HG03139 (cell line): ENCODE measurements at regions not wholly inside any gene's neighbourhood (a gene's known extent, or its start where the extent isn't known, plus 50 kb on each side); places are given as distances from the start of the nearest gene placed in this dataset.

Experiments used
- ATAC-seq: cut with Tn5 transposase; IDR thresholded peaks from one replicate; pipeline ENCODE4 v1.9.1; 2021; ENCODE audit not compliant: unreplicated experiment

DNA sequence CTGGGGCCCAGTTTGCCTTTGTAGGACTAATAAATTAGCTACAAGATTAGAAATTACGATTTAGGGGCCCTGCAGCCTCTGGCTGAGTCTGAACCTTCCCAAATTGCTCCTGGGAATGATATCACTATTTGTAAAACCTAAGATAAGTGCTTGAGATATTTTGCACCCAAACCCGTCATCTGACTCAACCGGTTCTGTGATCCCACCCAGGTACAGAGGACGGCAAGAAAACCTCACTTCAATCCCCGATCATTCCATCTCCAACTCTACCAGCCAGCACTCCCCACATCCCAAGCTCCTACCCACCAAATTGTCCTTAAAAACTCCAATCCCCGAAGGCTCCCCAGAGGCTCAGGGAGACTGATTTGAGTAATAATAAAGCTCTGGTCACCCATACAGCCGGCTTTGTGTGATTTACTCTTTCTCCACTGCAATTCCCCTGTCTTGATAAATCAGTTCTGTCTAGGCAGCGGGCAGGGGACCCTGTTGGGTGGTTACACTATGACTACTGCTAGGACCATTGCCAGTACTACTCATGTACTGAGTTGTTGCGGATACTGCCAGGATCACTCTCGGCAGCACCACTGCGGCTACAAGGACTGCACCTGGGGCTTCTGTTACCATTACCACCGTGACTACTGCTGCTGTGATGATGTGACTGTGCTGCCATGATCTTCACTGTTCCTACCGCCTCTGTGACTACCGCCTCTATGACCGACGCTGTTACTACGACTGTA is 73.1 kb downstream of the IRF8 start:
- no peak for ATAC-seq

DNA sequence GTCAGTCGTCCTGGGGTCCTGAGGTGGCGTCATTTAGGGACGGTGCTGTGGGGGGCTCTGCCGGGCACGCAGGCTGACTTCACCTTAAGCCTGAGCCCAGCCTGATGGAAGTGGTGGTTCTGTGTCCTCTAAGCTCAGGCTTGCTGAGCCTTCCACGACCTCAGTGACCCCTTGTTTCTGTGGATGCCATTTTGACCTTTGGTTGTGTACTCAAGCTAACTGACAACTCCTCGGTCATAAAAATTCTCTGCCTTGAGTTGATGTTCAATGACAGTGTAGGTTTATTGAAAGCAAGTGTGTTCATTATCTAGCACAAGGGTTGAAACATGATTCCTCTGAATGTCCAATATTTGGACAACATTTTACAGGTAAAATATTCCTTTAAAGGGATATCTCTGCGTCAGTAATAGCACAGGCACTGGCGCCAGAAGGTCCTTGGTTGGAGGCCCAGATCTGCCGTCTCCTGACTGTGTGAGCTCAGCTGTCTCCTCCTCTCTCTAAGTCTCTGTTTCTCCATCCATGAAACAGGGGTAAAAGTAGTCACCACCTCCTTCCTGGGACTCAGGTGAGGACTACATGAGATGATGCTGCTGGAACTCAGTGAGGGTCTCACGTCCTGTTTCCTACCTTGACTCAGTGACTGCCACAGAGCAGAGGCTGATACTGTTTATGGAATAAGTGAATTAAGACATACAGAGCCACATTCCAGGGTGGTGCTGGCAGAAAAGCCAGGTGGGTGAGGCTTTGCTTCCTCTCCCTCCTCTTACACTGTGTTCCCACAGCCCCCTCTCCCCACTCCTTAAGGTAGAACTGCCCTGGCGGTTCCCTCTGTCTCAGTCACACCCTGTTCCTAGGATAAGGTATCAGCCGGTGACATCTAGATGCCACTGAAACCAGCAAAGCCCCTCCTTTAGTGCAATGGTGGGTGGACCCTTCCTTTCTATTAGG is 75.7 kb downstream of the IRF8 start:
- ATAC-seq: no peak

DNA sequence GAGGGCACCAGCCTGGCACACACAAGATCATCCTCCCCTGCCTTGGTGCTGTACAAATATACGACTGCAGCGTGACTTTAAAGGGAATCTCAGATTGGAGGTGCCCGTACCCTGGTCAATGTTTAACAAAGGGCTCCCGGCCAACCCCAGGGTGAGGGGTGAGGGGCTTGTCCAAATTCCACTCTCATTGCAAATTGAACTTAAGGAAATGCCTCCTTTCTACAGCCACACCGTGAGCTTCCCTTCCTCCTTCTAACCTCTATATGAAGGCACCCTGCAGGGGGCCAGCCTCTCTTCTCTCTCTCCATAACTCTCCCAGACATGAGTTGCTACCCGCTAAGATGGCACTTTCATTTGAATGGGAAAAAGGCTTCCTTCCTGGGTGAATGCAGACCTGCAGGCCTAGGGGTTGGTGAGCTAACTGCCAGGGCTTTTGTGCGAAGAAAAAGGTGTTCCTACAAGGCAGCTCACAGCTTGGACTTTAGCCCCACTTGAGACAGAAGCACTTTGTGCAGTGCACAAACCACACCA is 76.6 kb downstream of the IRF8 start:
- no peak for ATAC-seq

DNA sequence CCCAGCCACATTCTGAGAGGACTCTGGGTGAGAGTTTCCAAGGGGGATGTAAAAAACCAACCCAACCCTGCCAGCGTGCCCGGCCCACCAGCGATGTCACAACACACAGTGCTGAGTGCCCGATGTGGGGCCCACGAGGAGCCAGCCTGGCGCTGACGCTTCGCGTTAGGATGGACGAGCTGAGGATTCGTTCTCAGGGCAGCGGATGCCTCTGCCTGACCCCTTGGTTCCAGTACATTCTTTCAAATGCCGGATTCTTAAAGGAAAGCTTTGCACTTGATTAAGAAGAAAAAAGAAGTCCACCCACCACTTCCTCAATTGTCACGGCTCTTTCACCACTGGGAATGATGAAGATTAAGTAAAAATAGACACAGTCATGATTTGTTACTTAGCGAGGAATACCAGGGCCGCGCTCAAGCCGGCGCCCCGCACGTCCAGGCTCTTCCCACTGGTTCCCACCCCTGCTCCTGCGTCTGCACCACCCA is 79.4 kb downstream of the IRF8 start:
- ATAC-seq: no peak

DNA sequence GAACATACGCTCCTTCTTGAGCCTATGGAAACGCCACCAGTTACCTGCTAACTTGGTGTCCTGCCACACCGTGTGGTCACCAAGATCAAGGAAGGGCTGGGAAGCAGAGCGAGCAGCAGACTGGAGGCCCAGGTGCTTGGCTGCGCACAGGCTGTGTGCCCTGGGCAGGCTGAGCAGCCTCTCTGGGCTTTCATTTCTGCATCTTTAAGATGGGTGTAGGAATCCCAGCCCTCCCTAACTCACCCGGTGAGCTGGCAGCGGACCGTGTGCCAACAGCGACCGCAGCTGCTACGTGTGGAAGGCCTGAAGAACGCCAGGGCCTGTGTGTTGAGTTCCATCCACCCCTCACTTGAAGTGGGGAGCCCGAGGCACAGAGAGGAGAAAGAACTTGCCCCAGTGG is 80.0 kb downstream of the IRF8 start:
- ATAC-seq: no peak

DNA sequence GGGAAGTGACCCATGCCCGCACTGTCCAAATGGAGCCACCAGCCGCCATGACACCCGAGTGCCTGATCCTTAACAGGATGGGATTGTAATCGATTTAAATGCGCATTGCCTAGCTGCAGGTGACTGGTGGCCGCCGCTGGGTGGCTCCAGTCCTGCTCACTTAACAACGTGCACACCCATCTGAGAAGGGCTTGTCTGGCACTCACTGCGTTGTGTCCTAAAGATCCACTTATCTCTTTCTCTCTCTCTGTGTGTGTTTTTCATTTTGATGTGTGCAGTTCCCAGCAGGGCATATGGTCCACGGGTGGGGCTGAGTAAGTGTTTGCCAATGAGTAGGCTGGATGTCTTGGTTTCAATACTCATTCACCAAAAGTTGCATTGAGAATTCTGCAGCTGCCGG is 80.6 kb downstream of the IRF8 start:
- no peak for ATAC-seq

DNA sequence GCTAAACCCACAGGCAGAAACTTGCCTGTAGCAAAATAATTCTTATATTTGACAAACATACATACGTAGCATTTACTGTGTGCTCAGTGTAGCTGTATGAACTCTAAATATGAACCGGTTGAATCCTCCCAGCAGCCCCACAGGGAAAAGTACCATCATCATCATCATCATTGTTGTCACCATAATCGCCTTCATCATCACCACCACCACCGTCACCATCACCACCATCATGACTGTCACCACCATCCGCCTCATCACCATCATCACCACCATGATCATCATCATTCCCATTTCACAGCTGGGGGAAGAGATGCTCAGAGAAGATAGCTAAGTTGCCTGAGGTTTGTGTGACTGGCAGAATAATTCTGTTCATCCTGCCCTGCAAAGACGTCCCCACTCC is 81.7 kb downstream of the IRF8 start:
- ATAC-seq: no peak

DNA sequence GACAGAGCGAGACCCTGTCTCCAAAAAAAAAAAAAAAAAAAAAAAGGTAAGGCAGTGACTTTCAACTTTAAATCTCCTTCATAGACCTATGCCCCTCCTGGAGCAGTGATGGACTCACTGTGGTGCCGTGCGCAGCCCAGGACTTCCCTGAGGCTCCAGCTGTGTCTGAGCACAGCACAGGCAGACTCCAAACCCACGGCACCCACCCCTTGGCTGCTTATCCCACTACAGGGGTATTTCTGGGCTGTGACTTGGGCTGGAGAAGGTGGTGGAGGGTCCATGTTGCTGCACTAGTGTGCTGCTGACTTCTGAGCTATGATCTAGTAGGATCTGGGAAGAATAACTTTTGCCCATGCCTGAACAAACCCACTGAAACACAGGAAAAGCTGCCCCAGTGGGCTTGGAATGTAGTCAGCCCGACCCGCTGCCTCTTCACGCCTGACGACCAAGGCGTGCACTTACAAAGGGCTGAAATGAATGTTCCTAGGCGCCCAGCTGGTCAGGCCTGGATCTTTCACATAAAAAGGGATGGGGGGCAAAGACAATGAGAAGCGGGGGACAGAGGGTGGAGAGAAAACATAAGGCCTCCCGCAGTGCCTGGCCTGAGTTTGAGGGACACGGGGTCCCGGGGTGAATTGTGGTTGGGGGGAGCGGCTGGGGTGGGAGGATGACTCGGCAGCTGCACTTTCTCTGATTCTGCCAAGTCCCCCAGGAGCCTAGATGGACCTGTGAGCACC is 83.0 kb downstream of the IRF8 start:
- ATAC-seq: no peak

DNA sequence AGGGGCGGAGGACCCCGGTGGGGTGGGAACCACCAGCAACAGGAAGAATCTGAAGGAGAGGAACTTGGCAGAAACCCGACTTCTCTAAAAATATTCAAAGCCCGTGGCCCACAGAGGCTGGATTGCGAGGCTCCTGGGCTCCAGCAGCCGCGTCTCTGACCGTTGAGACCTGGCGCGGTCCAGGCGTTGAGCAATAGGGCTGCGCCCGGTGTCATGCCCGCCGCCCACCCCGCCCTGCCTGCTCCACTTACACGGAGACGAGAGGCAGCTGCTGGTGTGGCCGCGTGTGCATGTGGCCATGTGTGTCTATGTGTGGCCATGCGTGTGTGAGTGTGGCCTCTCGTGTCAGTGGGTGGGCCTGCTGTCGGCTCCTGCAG is 83.6 kb downstream of the IRF8 start:
- no peak for ATAC-seq

DNA sequence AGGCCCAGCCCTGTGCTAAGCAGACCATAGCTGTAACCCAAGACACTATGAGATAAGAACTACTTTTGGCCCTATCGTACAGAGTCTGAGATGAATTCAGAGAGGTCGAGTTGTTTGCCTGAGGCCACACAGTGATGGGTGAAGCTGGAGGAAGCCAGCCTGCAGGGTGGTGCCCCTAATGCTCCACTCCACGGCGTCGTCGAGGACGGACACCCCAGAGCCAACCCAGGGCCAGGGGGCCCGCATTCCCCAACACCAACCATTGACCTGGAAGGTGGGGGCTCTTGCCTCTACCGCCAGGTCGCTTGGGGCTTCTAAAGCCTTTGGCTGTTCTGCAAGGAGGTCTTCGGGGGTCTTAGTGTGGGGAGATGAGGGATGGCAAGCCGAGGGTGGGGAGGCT is 84.1 kb downstream of the IRF8 start:
- no peak for ATAC-seq

DNA sequence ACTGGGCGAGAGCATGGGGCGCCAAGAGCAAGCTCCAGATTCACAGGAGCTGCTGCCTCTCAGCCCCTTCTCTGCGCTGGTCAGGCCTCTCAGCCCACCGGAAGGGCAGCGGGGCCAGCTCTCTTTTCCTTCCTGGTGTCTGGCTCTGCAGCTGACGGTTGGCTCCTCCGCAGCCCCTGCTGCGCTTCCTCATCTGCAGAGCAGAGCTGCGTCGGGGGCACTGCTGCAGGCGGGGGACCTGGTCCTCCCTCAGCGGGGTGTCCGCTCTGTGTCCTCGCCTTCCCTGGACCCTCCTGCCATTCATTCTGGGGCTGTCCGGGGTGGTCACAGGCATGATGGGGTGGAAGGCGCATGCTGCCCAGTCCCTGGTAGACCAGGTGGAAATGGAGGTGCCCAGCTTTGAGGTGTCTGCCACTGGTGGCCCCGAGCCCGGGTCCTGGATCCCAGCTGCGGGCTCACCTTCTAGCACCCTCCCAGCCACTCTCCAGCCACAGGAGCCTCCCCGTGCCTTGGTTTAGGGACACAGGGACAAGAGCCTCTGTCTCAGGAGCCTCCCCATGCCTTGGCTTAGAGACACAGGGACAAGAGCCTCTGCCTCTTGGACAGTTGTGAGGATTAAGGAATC is 84.8 kb downstream of the IRF8 start:
- ATAC-seq: no peak

DNA sequence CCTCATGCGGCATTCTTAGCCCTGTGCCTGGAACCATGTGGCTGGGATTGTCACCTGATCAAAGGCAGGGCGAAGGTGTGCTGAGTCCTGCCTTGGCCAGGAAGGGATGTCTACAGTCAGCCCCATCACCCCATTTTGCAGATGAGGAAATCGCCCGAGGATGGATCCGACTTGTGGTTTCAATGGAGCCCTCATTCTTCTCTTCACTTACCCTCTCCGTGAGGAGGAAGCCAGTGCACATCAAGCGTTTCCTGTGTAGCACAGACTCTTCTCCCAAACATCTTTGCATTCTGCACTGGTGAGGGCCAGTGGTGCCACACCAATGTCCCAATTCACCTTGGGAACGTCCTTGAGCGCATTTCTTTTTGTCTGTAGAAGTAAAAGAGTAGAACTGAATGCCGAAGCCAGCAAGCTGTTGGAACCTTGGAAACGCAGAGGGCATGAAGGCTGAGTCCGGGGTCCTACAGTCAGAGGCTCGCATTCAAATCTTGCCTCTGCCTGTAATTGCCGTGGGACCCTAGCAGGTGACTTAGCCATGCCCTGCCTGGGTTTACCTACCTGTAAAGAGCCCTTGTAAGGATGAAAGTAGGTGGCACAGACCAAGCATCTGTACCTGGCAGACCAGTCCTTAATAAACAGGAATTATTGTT is 85.4 kb downstream of the IRF8 start:
- no peak for ATAC-seq

DNA sequence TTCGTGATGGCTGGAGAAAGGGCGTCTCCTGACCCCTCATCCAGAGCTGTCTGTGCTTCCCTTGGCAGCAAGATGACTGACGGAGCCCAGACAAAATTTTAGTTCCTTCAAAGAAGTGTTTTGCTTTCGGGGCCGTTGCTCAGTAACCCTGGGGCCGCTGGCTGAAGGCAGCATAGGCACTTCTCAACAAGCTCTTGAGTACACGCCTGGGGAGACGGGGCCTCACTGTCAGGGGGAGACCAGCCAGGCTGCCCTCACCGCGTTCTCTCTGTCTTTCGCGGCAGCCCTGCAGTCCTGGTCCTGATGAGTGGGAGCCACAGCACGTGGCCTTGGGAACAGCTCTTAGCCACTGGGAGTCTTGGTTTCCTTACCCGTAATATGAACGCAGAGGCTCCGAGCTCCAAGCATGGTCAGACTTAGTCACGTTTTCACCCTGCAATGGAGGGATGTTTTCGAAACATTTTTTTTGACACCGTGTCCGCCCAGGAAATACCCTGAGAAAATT is 86.0 kb downstream of the IRF8 start:
- ATAC-seq: no peak

DNA sequence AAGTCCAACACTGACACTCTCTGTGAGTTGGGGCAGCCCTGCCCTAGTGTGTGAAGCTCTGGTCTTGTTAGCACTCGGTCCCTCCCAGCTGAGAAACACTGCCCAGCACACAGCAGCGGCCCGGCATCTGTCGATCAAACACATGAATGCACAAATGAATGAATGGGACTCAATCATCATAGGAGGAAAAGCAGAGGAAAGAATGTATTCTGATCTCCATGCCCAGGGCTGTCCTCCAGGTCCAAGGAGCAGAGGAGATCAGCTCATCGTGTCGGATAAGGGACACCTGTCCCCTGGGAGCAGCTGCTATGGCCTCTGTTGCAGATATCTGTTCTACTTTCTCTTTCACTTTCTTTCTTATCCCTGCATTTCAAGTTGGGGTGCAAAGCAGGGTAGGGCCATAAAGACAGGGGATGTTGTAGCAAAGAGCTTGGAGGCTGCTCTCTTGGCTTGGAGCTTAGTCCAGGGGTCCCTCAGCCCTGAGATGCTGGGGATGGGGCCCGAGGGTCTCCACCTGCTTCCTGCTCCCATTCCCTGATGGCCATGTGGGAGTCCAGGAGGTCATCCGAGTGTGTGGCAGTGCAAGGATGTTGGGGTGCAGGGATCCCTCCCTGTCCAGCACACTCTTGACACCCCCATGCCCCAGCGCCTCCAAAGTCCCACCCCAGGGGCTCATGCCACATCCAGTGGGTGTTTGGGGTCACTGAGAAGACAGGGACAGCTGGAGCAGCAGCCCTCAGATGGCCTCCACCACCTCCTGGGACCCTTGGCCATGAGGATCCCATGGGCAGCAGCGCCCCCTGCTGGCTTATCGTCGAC is 88.2 kb downstream of the IRF8 start:
- ATAC-seq: no peak

DNA sequence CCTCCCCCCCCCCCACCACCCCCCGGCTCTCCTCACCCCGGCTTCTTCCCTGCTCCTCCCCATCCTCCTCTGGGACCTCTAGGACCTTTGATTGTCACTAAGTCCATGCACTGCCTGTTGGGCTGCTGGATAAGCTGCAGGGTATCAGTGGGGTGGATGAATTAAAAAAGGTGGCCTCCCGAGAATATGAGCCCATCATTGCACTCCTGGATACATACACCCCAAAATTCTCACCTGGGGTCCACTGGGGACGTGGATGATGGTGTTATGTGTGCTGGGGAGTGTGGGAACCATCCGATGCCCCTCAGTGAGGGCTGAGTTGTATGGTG is 88.8 kb downstream of the IRF8 start:
- no peak for ATAC-seq

DNA sequence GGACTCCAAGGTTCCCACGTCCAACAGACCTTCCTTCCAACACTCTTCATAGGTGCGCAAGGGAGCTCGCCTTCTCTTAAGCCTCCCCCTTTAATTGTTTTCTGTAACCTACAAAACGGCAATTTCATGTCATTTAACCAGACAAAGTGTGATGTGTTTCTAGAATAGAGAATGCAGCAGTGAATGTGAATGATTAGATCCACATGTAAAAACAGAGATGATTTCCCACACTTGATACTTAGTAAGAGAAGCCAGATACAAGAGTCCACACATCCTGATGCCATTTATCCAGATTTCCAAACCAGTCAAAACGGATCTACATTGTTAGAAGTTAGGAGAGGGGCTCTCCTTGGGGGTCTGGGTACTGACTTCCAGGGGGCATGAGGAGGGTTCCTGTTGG is 89.3 kb downstream of the IRF8 start:
- ATAC-seq: no peak

DNA sequence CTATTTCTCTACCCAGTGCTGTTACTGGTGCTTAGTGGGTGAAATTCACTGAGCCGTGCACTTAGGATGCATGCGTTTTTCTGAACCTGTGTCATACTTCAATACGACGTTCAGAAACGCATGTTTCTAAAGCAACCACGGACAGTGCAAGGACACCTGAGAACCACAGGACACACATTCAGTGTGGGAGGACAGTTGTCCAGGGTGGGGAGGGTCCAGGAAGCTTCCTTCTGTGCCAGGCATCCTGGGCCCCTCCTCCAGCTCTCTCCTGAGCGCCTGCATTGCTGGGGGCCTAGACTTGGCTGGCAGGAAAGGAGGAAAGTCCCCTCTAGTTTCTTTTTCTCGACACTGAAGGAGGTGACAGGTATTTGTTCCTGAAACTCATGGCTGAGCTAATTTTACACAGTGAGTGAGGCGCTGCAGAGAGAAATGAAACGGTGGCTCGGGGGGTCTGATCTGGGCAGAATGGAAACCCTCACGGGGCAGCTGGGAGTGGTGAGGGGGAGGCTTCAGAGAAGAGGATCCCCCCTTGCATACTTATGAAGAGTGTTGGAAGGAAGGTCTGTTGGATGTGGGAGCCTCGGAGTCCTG is 89.9 kb downstream of the IRF8 start:
- no peak for ATAC-seq

DNA sequence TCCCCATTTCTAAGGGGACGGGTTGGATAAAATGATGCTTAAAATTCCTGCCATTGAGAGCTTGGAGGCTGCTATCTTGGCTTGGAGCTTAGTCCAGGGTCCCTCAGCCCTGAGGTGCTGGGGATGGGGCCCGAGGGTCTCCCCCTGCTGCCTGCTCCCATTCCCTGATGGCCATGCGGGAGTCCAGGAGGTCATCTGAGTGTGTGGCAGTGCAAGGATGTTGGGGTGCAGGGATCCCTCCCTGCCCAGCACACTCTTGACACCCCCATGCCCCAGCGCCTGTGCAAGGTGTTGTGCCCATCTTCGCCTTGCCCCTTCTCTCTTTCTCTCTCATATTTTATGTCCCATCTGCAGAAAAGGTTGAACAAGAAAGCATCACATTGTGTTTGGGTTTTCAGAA is 90.4 kb downstream of the IRF8 start:
- no peak for ATAC-seq
